Neural progenitor cell (in vitro differentiated cells): ENCODE measurements at regions not wholly inside any gene's neighbourhood (a gene's known extent, or its start where the extent isn't known, plus 50 kb on each side); places are given as distances from the start of the nearest gene placed in this dataset.

Experiments used
- CTCF ChIP-seq: fragments of 200-600 bp; sonication (generic); IDR thresholded peaks from 2 replicates; pipeline ENCODE4 v1.5.1; 2017; ENCODE audit warnings: antibody characterized with exemption, mild to moderate bottlenecking
- EZH2 ChIP-seq: fragments of 200-600 bp; sonication (generic); IDR thresholded peaks from 2 replicates; pipeline ENCODE4 v1.6.1; 2017; ENCODE audit warnings: antibody characterized with exemption, mild to moderate bottlenecking, moderate library complexity

- TF ChIP-seq CTCF = no peak
- no peak for TF ChIP-seq EZH2
Measured at GRCh38 chr1:72830606-72831390, 548.5 kb upstream of the NEGR1 start.
